Psoas muscle (tissue), 7 donors: ENCODE measurements at regions not wholly inside any gene's neighbourhood (a gene's known extent, or its start where the extent isn't known, plus 50 kb on each side); places are given as distances from the start of the nearest gene placed in this dataset.

ENCODE experiments used
- ATAC-seq, 4 donors: fragments of 200-7000 bp; cut with Tn5 transposase; one replicate each; pipeline ENCODE4 v1.9.1; 2020; ENCODE audit warnings: moderate library complexity in 3 of 4, mild to moderate bottlenecking in 2 of 4
- DNase-seq, 2 donors: peaks; one replicate each; pipeline ENCODE4 v3.0.0-alpha.2; 2020
- H3K27ac ChIP-seq: fragments of 200-600 bp; one replicate; pipeline ENCODE4 v1.8.0; 2022
- H3K27me3 ChIP-seq, 3 donors: fragments of 200-600 bp in 1 of 3; one replicate each; pipeline versions ENCODE4 v1.6.1 to v1.8.0; 2013 to 2022; ENCODE audit warnings: low read length in 2 of 3, mild to moderate bottlenecking in 2 of 3, moderate library complexity in 1 of 3; ENCODE audit not compliant: insufficient read depth in 3 of 3
- H3K36me3 ChIP-seq, 2 donors: fragments of 200-600 bp in 1 of 2; one replicate each; pipeline versions ENCODE4 v1.6.1 to v1.8.0; 2013 to 2022; ENCODE audit warnings: low read depth in 1 of 2, mild to moderate bottlenecking in 1 of 2, moderate library complexity in 1 of 2; ENCODE audit not compliant: insufficient read depth in 1 of 2
- H3K4me1 ChIP-seq: fragments of 200-600 bp; one replicate; pipeline ENCODE4 v1.8.0; 2022
- H3K4me3 ChIP-seq: fragments of 200-600 bp; one replicate; pipeline ENCODE4 v1.8.0; 2022; ENCODE audit warnings: mild to moderate bottlenecking
- H3K9me3 ChIP-seq: fragments of 200-600 bp; one replicate; pipeline ENCODE4 v1.8.0; 2022
- WGBS, 3 donors: extraction: QIAGEN DNeasy Blood & Tissue Kit; methylation state at CpG; one replicate each; pipeline versions ENCODE4 v1.1.6 to v1.1.7; 2013; 5-methylcytosine and 5-hydroxymethylcytosine counted together
- intact Hi-C, 2 donors: fragments of 100-400 bp; cut with DNase I; formaldehyde crosslinking; loops; one replicate each; pipeline versions ENCODE4 v1.11.0 to v1.14.2; 2022
- TF ChIP-seq, protein P1 (sequence below): fragments of 200-600 bp; IDR thresholded peaks from one replicate; pipeline ENCODE4 v1.8.0; 2022; ENCODE audit warnings: antibody characterized with exemption
- donor health status: healthy with polysubstance abuse.
- donor health status: DM: no; HTN: no; CAD: no; lungs with moderate emphysema.
- donor health status: Bipolar disorder and iron deficiency.
- donor health status: healthy.
- donor health status: DM: yes; HTN: yes; CAD: no.
- donor health status: DM: no; HTN: no; CAD: no.
- donor health status: DM: yes; HTN: yes; CAD: no.

DNA sequence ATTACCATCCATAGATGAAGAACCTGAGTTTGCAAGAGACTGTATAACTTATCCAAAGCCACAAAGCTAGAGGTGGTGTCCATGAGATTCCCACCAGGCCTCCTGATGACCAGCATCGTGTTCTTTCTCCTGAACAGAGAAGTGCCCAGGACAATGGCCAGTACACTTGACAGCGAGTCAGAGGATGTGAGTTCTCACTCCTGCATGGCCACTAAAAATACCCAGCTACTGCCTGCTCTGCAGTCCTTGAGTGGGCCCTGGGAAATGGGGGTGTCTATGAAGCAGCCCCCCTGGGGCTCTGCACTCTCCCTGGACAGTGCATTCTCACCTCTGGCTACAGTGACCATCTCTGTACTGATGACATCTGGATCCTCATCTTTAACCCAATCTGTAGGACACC is 201.2 kb downstream of the RPLP1 start:
- no peak for DNase-seq
- ATAC-seq = no peak
- TF ChIP-seq, protein P1, sequence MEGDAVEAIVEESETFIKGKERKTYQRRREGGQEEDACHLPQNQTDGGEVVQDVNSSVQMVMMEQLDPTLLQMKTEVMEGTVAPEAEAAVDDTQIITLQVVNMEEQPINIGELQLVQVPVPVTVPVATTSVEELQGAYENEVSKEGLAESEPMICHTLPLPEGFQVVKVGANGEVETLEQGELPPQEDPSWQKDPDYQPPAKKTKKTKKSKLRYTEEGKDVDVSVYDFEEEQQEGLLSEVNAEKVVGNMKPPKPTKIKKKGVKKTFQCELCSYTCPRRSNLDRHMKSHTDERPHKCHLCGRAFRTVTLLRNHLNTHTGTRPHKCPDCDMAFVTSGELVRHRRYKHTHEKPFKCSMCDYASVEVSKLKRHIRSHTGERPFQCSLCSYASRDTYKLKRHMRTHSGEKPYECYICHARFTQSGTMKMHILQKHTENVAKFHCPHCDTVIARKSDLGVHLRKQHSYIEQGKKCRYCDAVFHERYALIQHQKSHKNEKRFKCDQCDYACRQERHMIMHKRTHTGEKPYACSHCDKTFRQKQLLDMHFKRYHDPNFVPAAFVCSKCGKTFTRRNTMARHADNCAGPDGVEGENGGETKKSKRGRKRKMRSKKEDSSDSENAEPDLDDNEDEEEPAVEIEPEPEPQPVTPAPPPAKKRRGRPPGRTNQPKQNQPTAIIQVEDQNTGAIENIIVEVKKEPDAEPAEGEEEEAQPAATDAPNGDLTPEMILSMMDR = no peak
- no peak overlapping the region for H3K4me3 ChIP-seq
- H3K27ac ChIP-seq = no peak overlapping the region
- no peaks in the 10 kb centered on the region for H3K36me3 ChIP-seq
- WGBS, 3 donors = 84 to 90% (median 88%) methylated on average over 2 of the region's 2 CpGs
- peaks cover 0 to 27% (median 3%) of the 10 kb centered on the region in 3 donors for H3K27me3 ChIP-seq
- H3K9me3 ChIP-seq = no peaks in the 10 kb centered on the region
- no peaks in the 10 kb centered on the region for H3K4me1 ChIP-seq
- intact Hi-C loops = no loop called here

DNA sequence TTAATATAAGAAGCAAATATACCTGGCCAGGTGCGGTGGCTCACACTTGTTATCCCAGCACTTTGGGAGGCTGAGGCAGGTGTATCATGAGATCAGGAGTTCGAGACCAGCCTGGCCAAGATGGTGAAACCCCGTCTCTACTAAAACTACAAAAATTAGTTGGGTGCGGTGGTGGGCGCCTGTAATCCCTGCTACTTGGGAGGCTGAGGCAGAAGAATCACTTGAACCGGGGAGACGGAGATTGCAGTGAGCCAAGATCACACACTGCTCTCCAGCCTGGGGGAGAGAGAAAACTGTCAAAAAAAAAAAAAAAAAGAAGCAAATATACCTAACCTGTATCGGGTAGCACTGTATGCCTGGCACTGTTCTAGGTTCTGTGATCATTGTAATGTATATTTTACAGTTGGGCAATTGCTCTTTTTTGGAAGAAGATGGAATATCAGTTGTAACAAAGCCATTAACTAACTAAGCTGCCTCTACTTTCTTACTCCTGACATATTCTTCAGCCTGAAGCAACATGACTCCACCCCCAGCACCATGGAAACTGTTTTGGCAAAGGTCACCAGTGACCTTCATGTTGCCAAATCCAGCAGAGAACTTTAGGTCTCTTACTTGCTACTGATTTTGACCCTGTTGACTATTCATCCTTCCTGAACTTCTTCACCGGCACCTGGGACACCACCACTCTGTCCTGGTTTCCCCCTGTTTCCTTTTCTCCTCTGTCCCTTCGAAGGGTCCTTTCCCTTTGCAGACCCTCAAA is 203.8 kb downstream of the RPLP1 start:
- intact Hi-C loops = no loop called here
- DNase-seq = no peak
- H3K9me3 ChIP-seq = no peaks in the 10 kb centered on the region
- H3K36me3 ChIP-seq = no peaks in the 10 kb centered on the region
- no peak overlapping the region for H3K27ac ChIP-seq
- H3K4me3 ChIP-seq = no peak overlapping the region
- WGBS, 3 donors = 84 to 100% (median 97%) methylated on average over 10 of the region's 10 CpGs
- H3K27me3 ChIP-seq = peaks cover 0 to 13% (median 0%) of the 10 kb centered on the region in 3 donors
- ATAC-seq = no peak
- H3K4me1 ChIP-seq = no peaks in the 10 kb centered on the region
- TF ChIP-seq, protein P1 = no peak

DNA sequence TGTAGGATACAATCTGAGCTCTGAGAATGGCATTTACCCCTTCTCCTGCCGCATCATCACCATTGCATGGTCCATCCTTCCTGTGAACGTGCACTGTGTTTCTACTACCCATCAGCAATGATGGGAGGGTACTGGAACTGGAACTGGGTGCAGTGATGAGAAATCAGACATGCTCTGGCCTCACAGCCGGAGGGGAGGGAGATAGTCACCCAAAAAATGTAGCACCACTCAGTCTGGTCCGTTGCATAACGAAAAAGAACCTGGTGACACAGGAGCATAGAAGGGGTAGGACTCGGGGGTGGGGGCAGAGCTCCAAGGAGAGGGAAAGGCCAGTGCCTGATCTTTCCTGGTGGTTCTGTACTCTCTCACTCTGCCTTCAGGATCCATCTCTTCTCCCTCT is 205.0 kb downstream of the RPLP1 start:
- DNase-seq (no peak), ATAC-seq (no peak)
- Histone ChIP-seq H3K4me1 (no peaks in the 10 kb centered on the region), H3K27ac (no peak overlapping the region), H3K27me3 (peaks cover 0 to 10% (median 0%) of the 10 kb centered on the region in 3 donors), H3K4me3 (no peak overlapping the region), H3K9me3 (no peaks in the 10 kb centered on the region), H3K36me3 (no peaks in the 10 kb centered on the region)
- TF ChIP-seq, protein P1 = no peak
- intact Hi-C loops = no loop called here
- WGBS, 3 donors = 89 to 95% (median 94%) methylated on average over 6 of the region's 6 CpGs

DNA sequence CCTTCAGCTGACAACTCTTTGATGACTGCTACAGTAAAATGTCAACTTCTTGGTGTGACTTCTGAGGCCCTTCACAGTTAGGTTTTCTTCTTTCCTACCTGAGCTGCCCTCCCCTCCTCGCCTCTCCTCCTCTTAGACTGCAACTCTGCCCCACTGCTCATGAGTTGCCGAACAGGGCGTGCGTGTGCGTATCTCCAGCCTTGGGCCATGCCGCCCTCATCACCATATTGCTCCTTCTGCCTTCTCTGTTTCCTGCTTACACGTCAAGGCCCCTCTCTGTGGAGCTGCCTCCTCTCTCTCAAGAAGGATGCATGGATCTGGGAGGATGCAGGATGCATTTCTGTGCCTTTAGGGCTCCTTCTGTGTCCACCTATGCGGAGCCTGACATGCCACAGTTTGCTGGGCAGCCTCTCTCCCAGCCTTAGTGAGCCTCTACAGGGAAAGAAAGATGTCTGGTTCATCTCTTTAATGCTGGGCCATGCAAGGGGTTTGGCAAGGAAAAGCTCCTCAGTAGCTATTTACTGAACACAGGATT is 205.9 kb downstream of the RPLP1 start:
- DNase-seq = no peak
- Histone ChIP-seq H3K4me3 (no peak overlapping the region), H3K9me3 (no peaks in the 10 kb centered on the region), H3K27ac (no peak overlapping the region), H3K4me1 (no peaks in the 10 kb centered on the region), H3K27me3 (peaks cover 0 to 10% (median 0%) of the 10 kb centered on the region in 3 donors), H3K36me3 (no peaks in the 10 kb centered on the region)
- no peak for ATAC-seq
- intact Hi-C loops = no loop called here
- TF ChIP-seq, protein P1 = no peak
- 90 to 95% (median 93%) methylated on average over 8 of the region's 8 CpGs for WGBS, 3 donors
